RKO (cell line): ENCODE measurements at regions not wholly inside any gene's neighbourhood (a gene's known extent, or its start where the extent isn't known, plus 50 kb on each side); places are given as distances from the start of the nearest gene placed in this dataset.
"Not testable (repeated sequence)": the region's sequence is repeated elsewhere in the genome, so short reads cannot be mapped to it uniquely, and the experiment has no call there.

Experiments used
- DNase-seq: peaks from one replicate; pipeline ENCODE4 v3.0.0-alpha.2; 2016; ENCODE audit warnings: low spot score

- DNase-seq = no peak
These were observed 88.8 kb downstream of the PRL start for GRCh38 chr6:22208026-22208425.

GRCh38 chr6:22214314-22214713, 82.5 kb downstream of the PRL start:
- DNase-seq = no peak

GRCh38 chr6:22215474-22215873, 81.4 kb downstream of the PRL start:
- DNase-seq = not testable (repeated sequence)

GRCh38 chr6:22218410-22218809, 78.4 kb downstream of the PRL start:
- no peak for DNase-seq

GRCh38 chr6:22219925-22220324, 76.9 kb downstream of the PRL start:
- no peak for DNase-seq

- no peak for DNase-seq
These were observed 75.6 kb downstream of the PRL start for GRCh38 chr6:22221211-22221610.

- no peak for DNase-seq
These were observed 75.2 kb downstream of the PRL start for GRCh38 chr6:22221630-22222029.

GRCh38 chr6:22222469-22222868, 74.4 kb downstream of the PRL start:
- DNase-seq = no peak

GRCh38 chr6:22227824-22228610, 68.8 kb downstream of the PRL start:
- DNase-seq = no peak

GRCh38 chr6:22231050-22231449, 65.8 kb downstream of the PRL start:
- DNase-seq = no peak

- DNase-seq = no peak
These were observed 65.2 kb downstream of the PRL start for GRCh38 chr6:22231616-22232015.

- DNase-seq = no peak
These were observed 60.0 kb downstream of the PRL start for GRCh38 chr6:22236626-22237414.
